Psoas muscle (tissue), 7 donors: ENCODE measurements at regions not wholly inside any gene's neighbourhood (a gene's known extent, or its start where the extent isn't known, plus 50 kb on each side); places are given as distances from the start of the nearest gene placed in this dataset.

ENCODE experiments used
- ATAC-seq, 4 donors: fragments of 200-7000 bp; cut with Tn5 transposase; one replicate each; pipeline ENCODE4 v1.9.1; 2020; ENCODE audit warnings: moderate library complexity in 3 of 4, mild to moderate bottlenecking in 2 of 4
- DNase-seq, 2 donors: peaks; one replicate each; pipeline ENCODE4 v3.0.0-alpha.2; 2020
- H3K27ac ChIP-seq: fragments of 200-600 bp; one replicate; pipeline ENCODE4 v1.8.0; 2022
- H3K27me3 ChIP-seq, 3 donors: fragments of 200-600 bp in 1 of 3; one replicate each; pipeline versions ENCODE4 v1.6.1 to v1.8.0; 2013 to 2022; ENCODE audit warnings: low read length in 2 of 3, mild to moderate bottlenecking in 2 of 3, moderate library complexity in 1 of 3; ENCODE audit not compliant: insufficient read depth in 3 of 3
- H3K36me3 ChIP-seq, 2 donors: fragments of 200-600 bp in 1 of 2; one replicate each; pipeline versions ENCODE4 v1.6.1 to v1.8.0; 2013 to 2022; ENCODE audit warnings: low read depth in 1 of 2, mild to moderate bottlenecking in 1 of 2, moderate library complexity in 1 of 2; ENCODE audit not compliant: insufficient read depth in 1 of 2
- H3K4me1 ChIP-seq: fragments of 200-600 bp; one replicate; pipeline ENCODE4 v1.8.0; 2022
- H3K4me3 ChIP-seq: fragments of 200-600 bp; one replicate; pipeline ENCODE4 v1.8.0; 2022; ENCODE audit warnings: mild to moderate bottlenecking
- H3K9me3 ChIP-seq: fragments of 200-600 bp; one replicate; pipeline ENCODE4 v1.8.0; 2022
- CTCF ChIP-seq: fragments of 200-600 bp; IDR thresholded peaks from one replicate; pipeline ENCODE4 v1.8.0; 2022; ENCODE audit warnings: antibody characterized with exemption
- WGBS, 3 donors: extraction: QIAGEN DNeasy Blood & Tissue Kit; methylation state at CpG; one replicate each; pipeline versions ENCODE4 v1.1.6 to v1.1.7; 2013; 5-methylcytosine and 5-hydroxymethylcytosine counted together
- intact Hi-C, 2 donors: fragments of 100-400 bp; cut with DNase I; formaldehyde crosslinking; loops; one replicate each; pipeline versions ENCODE4 v1.11.0 to v1.14.2; 2022
- donor health status: healthy with polysubstance abuse.
- donor health status: DM: no; HTN: no; CAD: no; lungs with moderate emphysema.
- donor health status: Bipolar disorder and iron deficiency.
- donor health status: healthy.
- donor health status: DM: yes; HTN: yes; CAD: no.
- donor health status: DM: no; HTN: no; CAD: no.
- donor health status: DM: yes; HTN: yes; CAD: no.

- ATAC-seq (no peak), DNase-seq (no peak)
- 84 to 98% (median 94%) methylated on average over 6 to 7 of the region's 7 CpGs for WGBS, 3 donors
- Histone ChIP-seq H3K27ac (no peak overlapping the region), H3K4me1 (no peaks in the 10 kb centered on the region), H3K9me3 (no peaks in the 10 kb centered on the region), H3K4me3 (no peak overlapping the region), H3K27me3 (no peaks in the 10 kb centered on the region), H3K36me3 (no peaks in the 10 kb centered on the region)
- intact Hi-C loops: no loop called here
- no peak for TF ChIP-seq CTCF
Measured at GRCh38 chr10:3660753-3661152, 124.3 kb downstream of the KLF6 start.

- TF ChIP-seq CTCF: no peak
- H3K4me3 ChIP-seq: no peak overlapping the region
- no peak overlapping the region for H3K27ac ChIP-seq
- no peak for DNase-seq
- no peaks in the 10 kb centered on the region for H3K36me3 ChIP-seq
- WGBS, 3 donors: 84 to 93% (median 87%) methylated on average over 13 of the region's 13 CpGs
- no peaks in the 10 kb centered on the region for H3K4me1 ChIP-seq
- no peaks in the 10 kb centered on the region for H3K27me3 ChIP-seq
- intact Hi-C loops: no loop called here
- ATAC-seq: no peak
- no peaks in the 10 kb centered on the region for H3K9me3 ChIP-seq
Measured at GRCh38 chr10:3659203-3659917, 125.6 kb downstream of the KLF6 start.

- Histone ChIP-seq H3K4me3 (no peak overlapping the region), H3K4me1 (no peaks in the 10 kb centered on the region), H3K27me3 (no peaks in the 10 kb centered on the region), H3K36me3 (no peaks in the 10 kb centered on the region), H3K9me3 (no peaks in the 10 kb centered on the region), H3K27ac (no peak overlapping the region)
- TF ChIP-seq CTCF: no peak
- 58 to 76% (median 61%) methylated on average over 4 of the region's 4 CpGs for WGBS, 3 donors
- intact Hi-C loops: no loop called here
- DNase-seq: no peak
- no peak for ATAC-seq
Measured at GRCh38 chr10:3658766-3659165, 126.2 kb downstream of the KLF6 start.

- Histone ChIP-seq H3K9me3 (no peaks in the 10 kb centered on the region), H3K27me3 (no peaks in the 10 kb centered on the region), H3K4me3 (no peak overlapping the region), H3K4me1 (no peaks in the 10 kb centered on the region), H3K27ac (no peak overlapping the region), H3K36me3 (no peaks in the 10 kb centered on the region)
- ATAC-seq: no peak
- WGBS, 3 donors: 42 to 55% (median 52%) methylated on average over 3 of the region's 3 CpGs
- TF ChIP-seq CTCF: no peak
- no peak for DNase-seq
- intact Hi-C loops: no loop called here
Measured at GRCh38 chr10:3656214-3656613, 128.8 kb downstream of the KLF6 start.

GRCh38 chr10:3655528-3655927, 129.5 kb downstream of the KLF6 start:
- ATAC-seq: no peak
- H3K27me3 ChIP-seq: no peaks in the 10 kb centered on the region
- no peaks in the 10 kb centered on the region for H3K4me1 ChIP-seq
- intact Hi-C loops: no loop called here
- H3K4me3 ChIP-seq: no peak overlapping the region
- H3K27ac ChIP-seq: no peak overlapping the region
- H3K9me3 ChIP-seq: no peaks in the 10 kb centered on the region
- WGBS, 3 donors: 72 to 77% (median 75%) methylated on average over 7 of the region's 7 CpGs
- no peaks in the 10 kb centered on the region for H3K36me3 ChIP-seq
- no peak for TF ChIP-seq CTCF
- DNase-seq: no peak
